ENCODE measurements at regions not wholly inside any gene's neighbourhood (a gene's known extent, or its start where the extent isn't known, plus 50 kb on each side); places are given as distances from the start of the nearest gene placed in this dataset.
"Not testable (repeated sequence)": the region's sequence is repeated elsewhere in the genome, so short reads cannot be mapped to it uniquely, and the experiment has no call there.

DNA sequence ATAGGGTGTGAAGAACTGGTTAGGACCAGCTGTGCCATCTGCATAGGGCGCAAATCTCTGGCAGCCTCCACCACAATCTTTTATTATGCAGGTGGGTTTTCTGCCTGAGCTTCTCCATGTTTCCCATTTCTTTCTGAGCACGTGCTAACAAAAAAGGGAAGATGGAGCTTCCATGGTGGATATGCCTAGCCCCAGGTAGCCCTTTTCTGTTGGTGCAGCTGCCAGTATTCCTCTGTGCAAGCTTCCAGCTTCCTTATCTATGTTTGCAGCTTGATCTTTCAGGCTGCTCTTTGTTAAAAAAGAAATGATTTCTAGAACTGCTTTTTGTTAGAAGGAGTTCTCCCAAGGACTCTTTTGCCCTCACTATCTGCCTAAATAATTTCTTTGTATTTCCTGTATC is 95.0 kb upstream of the EPB41L4A start:
- no peak for DNase-seq (ENCODE audit: low spot score)
- TF ChIP-seq, protein P1, sequence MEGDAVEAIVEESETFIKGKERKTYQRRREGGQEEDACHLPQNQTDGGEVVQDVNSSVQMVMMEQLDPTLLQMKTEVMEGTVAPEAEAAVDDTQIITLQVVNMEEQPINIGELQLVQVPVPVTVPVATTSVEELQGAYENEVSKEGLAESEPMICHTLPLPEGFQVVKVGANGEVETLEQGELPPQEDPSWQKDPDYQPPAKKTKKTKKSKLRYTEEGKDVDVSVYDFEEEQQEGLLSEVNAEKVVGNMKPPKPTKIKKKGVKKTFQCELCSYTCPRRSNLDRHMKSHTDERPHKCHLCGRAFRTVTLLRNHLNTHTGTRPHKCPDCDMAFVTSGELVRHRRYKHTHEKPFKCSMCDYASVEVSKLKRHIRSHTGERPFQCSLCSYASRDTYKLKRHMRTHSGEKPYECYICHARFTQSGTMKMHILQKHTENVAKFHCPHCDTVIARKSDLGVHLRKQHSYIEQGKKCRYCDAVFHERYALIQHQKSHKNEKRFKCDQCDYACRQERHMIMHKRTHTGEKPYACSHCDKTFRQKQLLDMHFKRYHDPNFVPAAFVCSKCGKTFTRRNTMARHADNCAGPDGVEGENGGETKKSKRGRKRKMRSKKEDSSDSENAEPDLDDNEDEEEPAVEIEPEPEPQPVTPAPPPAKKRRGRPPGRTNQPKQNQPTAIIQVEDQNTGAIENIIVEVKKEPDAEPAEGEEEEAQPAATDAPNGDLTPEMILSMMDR (IDR thresholded peaks at IDR 0.05; ENCODE audit: borderline replicate concordance, control extremely low read depth, extremely low read depth, insufficient read depth, missing control alignments): no peak
- in situ Hi-C loops (cut with MboI; ENCODE audit: low sequenced_read_pairs, unreplicated experiment): no loop called here

DNA sequence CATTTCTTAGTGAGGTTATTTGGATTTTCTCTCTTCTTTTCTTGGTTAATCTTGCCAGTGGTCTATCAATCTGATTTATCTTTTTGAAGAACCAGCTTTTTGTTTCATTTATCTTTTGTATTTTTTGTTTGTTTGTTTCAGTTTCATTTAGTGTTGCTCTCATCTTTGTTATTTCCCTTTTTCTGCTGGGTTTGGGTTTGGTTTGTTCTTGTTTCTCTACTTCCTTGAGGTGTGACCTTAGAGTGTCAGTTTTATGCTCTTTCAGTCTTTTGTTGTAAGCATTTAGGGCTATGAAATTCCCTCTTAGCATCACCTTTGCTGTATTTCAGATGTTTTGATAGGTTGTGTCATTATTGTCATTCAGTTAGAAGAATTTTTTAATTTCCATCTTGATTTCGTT is 101.4 kb upstream of the EPB41L4A start:
- in situ Hi-C loops (cut with MboI; ENCODE audit: low sequenced_read_pairs, unreplicated experiment); DNase-seq (ENCODE audit: low spot score): not testable (repeated sequence)

DNA sequence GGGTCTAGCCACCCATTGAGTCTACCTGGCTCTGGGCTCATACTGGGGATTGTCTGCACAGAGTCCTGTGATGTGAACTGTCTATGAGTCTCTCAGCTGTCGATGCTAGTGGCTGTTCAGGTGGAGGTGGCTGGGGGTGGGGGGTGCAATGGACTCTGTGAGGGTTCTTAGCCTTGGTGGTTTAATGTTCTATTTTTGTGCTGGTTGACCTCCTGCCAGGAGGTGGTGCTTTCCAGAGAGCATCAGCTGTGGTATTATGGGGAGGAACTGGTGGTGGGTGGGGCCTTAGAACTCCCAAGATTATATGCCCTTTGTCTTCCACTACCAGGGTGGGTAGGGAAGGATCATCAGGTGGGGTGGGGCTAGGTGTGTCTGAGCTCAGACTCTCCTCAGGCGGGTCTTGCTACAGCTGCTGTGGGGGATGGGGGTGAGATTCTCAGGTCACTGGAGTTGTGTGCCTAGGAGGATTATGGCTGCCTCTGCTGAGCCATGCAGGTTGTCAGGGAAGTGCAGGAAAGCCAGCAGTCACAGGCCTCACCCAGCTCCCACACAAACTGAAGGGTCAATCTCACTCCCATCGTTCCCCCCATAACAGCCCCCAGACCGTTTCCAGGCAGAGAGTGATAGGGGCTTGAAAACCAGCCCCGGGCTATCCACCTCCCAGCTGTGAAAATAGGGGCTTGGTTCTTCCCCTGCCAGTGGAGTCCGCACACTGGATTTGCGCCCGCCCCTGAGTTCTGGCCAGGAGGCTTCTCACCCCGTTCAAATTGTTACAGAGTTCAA is 104.0 kb upstream of the EPB41L4A start:
- not testable (repeated sequence) for DNase-seq (ENCODE audit: low spot score)

DNA sequence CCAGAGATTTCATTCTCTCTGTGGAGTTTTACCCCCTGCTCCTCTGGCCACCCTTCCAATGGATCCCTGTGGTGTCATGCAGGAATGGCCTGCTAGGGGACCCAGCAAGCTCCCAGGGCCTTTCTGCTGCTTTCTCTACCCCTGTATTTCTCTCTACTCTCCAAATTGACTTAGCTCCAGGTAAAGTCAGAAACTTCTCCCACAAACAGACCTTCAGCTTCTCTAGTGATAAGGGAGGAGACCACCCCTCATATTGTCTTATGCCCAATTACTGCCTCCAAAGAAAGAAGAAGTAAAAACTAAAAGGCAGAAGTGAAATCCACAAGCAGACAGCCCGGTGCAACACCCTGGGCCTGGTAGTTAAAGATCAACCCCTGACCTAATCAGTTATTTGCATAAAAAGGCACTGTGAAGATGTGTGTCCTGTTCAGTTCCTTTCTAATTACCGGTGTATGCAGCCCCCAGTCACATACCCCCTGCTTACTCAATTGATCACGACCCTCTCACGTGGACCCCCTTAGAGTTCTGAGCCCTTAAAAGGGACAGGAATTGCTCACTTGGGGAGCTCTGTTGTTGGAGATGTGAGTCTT is 104.7 kb upstream of the EPB41L4A start:
- DNase-seq (ENCODE audit: low spot score); in situ Hi-C loops (cut with MboI; ENCODE audit: low sequenced_read_pairs, unreplicated experiment): not testable (repeated sequence)

More for the DNA sequence above, 104.0 kb upstream of the EPB41L4A start:
- in situ Hi-C loops (cut with MboI; ENCODE audit: low sequenced_read_pairs, unreplicated experiment): not testable (repeated sequence)

DNA sequence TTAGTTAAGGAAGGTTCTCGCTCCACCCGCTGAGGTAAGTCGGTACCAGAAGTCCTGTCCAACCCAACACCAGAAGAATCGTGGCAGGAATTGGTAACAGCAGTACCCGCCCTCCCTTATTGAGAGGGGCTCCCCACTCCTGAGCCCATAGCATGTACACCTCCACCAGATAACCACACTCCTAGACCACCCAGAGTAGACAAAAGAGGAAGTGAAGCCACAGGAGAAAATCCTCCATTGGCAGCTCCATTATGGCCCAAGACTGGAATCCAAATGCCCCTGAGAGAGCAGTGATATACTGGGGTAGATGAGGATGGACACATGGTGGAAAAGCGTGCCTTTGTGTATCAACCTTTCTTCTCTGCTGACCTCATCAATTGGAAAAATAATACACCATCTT is 106.1 kb upstream of the EPB41L4A start:
- no peak for DNase-seq (ENCODE audit: low spot score)
- TF ChIP-seq, protein P1 (IDR thresholded peaks at IDR 0.05; ENCODE audit: borderline replicate concordance, control extremely low read depth, extremely low read depth, insufficient read depth, missing control alignments): no peak
- in situ Hi-C loops (cut with MboI; ENCODE audit: low sequenced_read_pairs, unreplicated experiment): no loop called here

DNA sequence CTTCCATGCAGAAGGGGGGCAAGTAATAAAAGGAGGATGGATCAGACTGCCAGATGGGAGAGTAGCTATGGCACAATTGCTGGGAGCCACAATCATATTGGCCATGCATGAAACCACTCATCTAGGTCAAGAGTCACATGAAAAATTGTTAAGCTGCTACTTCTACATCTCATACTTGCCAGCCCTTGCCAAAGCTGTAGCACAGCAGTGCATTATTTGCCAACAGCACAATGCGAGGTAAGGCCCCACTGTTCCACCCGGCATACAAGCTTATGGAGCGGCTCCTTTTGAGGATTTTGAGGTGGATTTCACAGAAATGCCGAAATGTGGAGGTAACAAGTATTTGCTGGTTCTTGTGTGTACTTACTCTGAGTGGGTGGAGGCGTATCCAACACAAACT is 109.9 kb upstream of the EPB41L4A start:
- TF ChIP-seq, protein P1 (IDR thresholded peaks at IDR 0.05; ENCODE audit: borderline replicate concordance, control extremely low read depth, extremely low read depth, insufficient read depth, missing control alignments): no peak
- in situ Hi-C loops (cut with MboI; ENCODE audit: low sequenced_read_pairs, unreplicated experiment): no loop called here
- no peak for DNase-seq (ENCODE audit: low spot score)

DNA sequence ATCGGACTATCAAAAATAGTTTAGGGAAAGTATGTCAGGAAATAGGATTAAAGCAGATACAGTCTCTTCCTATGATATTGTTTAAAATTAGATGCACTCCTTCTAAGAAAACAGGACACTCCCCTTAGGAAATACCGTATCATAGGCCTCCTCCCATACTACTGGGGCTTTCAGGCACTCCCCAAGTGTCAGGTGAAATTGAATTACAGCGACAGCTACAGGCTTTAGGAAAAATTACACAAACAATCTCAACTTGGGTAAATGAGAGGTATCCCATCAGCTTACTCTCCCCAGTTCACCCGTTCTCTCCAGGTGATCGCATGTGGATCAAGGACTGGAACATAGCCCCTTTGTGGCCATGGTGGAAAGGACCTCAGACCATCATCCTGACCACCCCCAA is 110.4 kb upstream of the EPB41L4A start:
- no peak for DNase-seq (ENCODE audit: low spot score)
- in situ Hi-C loops (cut with MboI; ENCODE audit: low sequenced_read_pairs, unreplicated experiment): no loop called here
- TF ChIP-seq, protein P1 (IDR thresholded peaks at IDR 0.05; ENCODE audit: borderline replicate concordance, control extremely low read depth, extremely low read depth, insufficient read depth, missing control alignments): no peak

DNA sequence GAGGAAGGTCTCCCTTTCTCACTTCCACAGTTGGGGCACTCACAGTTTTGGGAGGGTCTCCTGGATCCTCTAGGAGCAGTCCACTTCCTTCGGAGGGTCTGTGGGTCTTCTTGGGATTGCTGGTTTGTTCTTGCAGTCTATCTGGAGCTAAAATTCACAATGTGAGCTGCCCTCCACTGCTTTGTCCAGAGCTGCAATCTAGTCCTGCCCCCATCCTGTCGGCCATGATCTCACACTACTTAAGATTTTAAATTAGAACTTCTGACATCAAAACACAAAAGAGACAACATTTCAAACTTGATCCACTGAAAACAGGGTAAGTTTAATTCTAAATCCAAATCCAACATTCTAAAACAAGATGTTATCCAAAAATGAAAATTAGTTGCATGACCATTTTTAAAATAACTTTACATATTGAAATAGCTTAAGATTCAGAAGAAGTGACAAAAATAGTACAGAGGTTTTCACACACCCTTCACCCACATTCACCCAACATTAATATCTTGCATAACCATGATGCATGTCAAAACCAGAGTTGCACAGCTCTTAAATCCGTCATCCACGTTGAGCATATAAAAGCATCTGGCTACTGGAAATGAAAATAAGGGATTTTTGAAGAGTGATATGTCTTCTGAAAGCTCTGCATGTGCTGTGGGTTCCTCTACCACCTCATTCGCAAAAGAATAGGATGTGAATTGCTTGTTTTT is 113.7 kb upstream of the EPB41L4A start:
- no peak for DNase-seq (ENCODE audit: low spot score)
- TF ChIP-seq, protein P1 (IDR thresholded peaks at IDR 0.05; ENCODE audit: borderline replicate concordance, control extremely low read depth, extremely low read depth, insufficient read depth, missing control alignments): no peak
- in situ Hi-C loops (cut with MboI; ENCODE audit: low sequenced_read_pairs, unreplicated experiment): no loop called here
